ENCODE measurements at regions not wholly inside any gene's neighbourhood (a gene's known extent, or its start where the extent isn't known, plus 50 kb on each side); places are given as distances from the start of the nearest gene placed in this dataset.
"Not testable (repeated sequence)": the region's sequence is repeated elsewhere in the genome, so short reads cannot be mapped to it uniquely, and the experiment has no call there.

- CTCF ChIA-PET; POLR2A ChIA-PET; H3K36me3 Mint-ChIP-seq (ENCODE audit: low read depth); H3K27me3 Mint-ChIP-seq; H3K9me3 Mint-ChIP-seq (ENCODE audit: low read depth); H3K27ac Mint-ChIP-seq; intact Hi-C loops (cut with DNase I, micrococcal nuclease); H3K4me3 Mint-ChIP-seq; ATAC-seq; DNase-seq; H3K4me1 Mint-ChIP-seq: not testable (repeated sequence)
These were observed 214.5 kb upstream of the CENPE start for GRCh38 chr4:103412646-103413045.

- no peaks in the 10 kb centered on the region for H3K4me1 Mint-ChIP-seq
- ATAC-seq (no peak), DNase-seq (no peak)
- intact Hi-C loops (cut with DNase I, micrococcal nuclease), result no loop called here
- H3K27ac Mint-ChIP-seq, result no peak overlapping the region
- H3K36me3 Mint-ChIP-seq (ENCODE audit: low read depth), result no peaks in the 10 kb centered on the region
- ChIA-PET POLR2A (no interaction called here), CTCF (no interaction called here)
- no peak overlapping the region for H3K4me3 Mint-ChIP-seq
- H3K9me3 Mint-ChIP-seq (ENCODE audit: low read depth), result no peaks in the 10 kb centered on the region
- H3K27me3 Mint-ChIP-seq, result no peaks in the 10 kb centered on the region
These were observed 212.2 kb upstream of the CENPE start for GRCh38 chr4:103410386-103410785.

GRCh38 chr4:103405415-103405814, 207.3 kb upstream of the CENPE start:
- POLR2A ChIA-PET, result no interaction called here
- no peaks in the 10 kb centered on the region for H3K4me1 Mint-ChIP-seq
- intact Hi-C loops (cut with DNase I, micrococcal nuclease), result no loop called here
- H3K4me3 Mint-ChIP-seq, result no peak overlapping the region
- no peak overlapping the region for H3K27ac Mint-ChIP-seq
- no peaks in the 10 kb centered on the region for H3K9me3 Mint-ChIP-seq (ENCODE audit: low read depth)
- DNase-seq (no peak), ATAC-seq (no peak)
- CTCF ChIA-PET, result no interaction called here
- no peaks in the 10 kb centered on the region for H3K36me3 Mint-ChIP-seq (ENCODE audit: low read depth)
- peaks cover 4% of the 10 kb centered on the region for H3K27me3 Mint-ChIP-seq

GRCh38 chr4:103403619-103404018, 205.5 kb upstream of the CENPE start:
- ChIA-PET POLR2A (no interaction called here), CTCF (no interaction called here)
- DNase-seq (no peak), ATAC-seq (no peak)
- H3K27ac Mint-ChIP-seq, result no peak overlapping the region
- no peaks in the 10 kb centered on the region for H3K9me3 Mint-ChIP-seq (ENCODE audit: low read depth)
- no peaks in the 10 kb centered on the region for H3K36me3 Mint-ChIP-seq (ENCODE audit: low read depth)
- no peak overlapping the region for H3K4me3 Mint-ChIP-seq
- peaks cover 4% of the 10 kb centered on the region for H3K27me3 Mint-ChIP-seq
- intact Hi-C loops (cut with DNase I, micrococcal nuclease), result no loop called here
- H3K4me1 Mint-ChIP-seq, result no peaks in the 10 kb centered on the region

GRCh38 chr4:103402198-103402597, 204.1 kb upstream of the CENPE start:
- H3K27me3 Mint-ChIP-seq, result peaks cover 4% of the 10 kb centered on the region
- no peaks in the 10 kb centered on the region for H3K9me3 Mint-ChIP-seq (ENCODE audit: low read depth)
- ATAC-seq (no peak), DNase-seq (no peak)
- ChIA-PET CTCF (interaction anchor here (0.6 kb wide), 1 partner anchor 613 kb away, joined by 3 read pairs; no protein-coding TSS in a partner anchor), POLR2A (no interaction called here)
- H3K27ac Mint-ChIP-seq, result no peak overlapping the region
- no peaks in the 10 kb centered on the region for H3K36me3 Mint-ChIP-seq (ENCODE audit: low read depth)
- intact Hi-C loops (cut with DNase I, micrococcal nuclease), result no loop called here
- no peaks in the 10 kb centered on the region for H3K4me1 Mint-ChIP-seq
- H3K4me3 Mint-ChIP-seq, result no peak overlapping the region

GRCh38 chr4:103400405-103400804, 202.3 kb upstream of the CENPE start:
- ChIA-PET POLR2A (no interaction called here), CTCF (no interaction called here)
- no peak overlapping the region for H3K27ac Mint-ChIP-seq
- H3K36me3 Mint-ChIP-seq (ENCODE audit: low read depth), result no peaks in the 10 kb centered on the region
- intact Hi-C loops (cut with DNase I, micrococcal nuclease), result no loop called here
- ATAC-seq (no peak), DNase-seq (no peak)
- no peak overlapping the region for H3K4me3 Mint-ChIP-seq
- H3K4me1 Mint-ChIP-seq, result no peaks in the 10 kb centered on the region
- H3K9me3 Mint-ChIP-seq (ENCODE audit: low read depth), result no peaks in the 10 kb centered on the region
- H3K27me3 Mint-ChIP-seq, result peaks cover 4% of the 10 kb centered on the region

- no peak overlapping the region for H3K4me3 Mint-ChIP-seq
- DNase-seq, result no peak
- H3K27me3 Mint-ChIP-seq, result peaks cover 3% of the 10 kb centered on the region
- no peaks in the 10 kb centered on the region for H3K36me3 Mint-ChIP-seq (ENCODE audit: low read depth)
- H3K27ac Mint-ChIP-seq, result no peak overlapping the region
- ChIA-PET CTCF (no interaction called here), POLR2A (no interaction called here)
- intact Hi-C loops (cut with DNase I, micrococcal nuclease), result no loop called here
- no peak for ATAC-seq
- H3K9me3 Mint-ChIP-seq (ENCODE audit: low read depth), result no peaks in the 10 kb centered on the region
- no peaks in the 10 kb centered on the region for H3K4me1 Mint-ChIP-seq
These were observed 199.4 kb upstream of the CENPE start for GRCh38 chr4:103397541-103397940.

GRCh38 chr4:103387508-103388011, 189.4 kb upstream of the CENPE start:
- DNase-seq; CTCF ChIA-PET; H3K36me3 Mint-ChIP-seq (ENCODE audit: low read depth); H3K4me1 Mint-ChIP-seq; intact Hi-C loops (cut with DNase I, micrococcal nuclease); ATAC-seq; H3K27me3 Mint-ChIP-seq; POLR2A ChIA-PET; H3K27ac Mint-ChIP-seq; H3K9me3 Mint-ChIP-seq (ENCODE audit: low read depth); H3K4me3 Mint-ChIP-seq: not testable (repeated sequence)

- H3K4me3 Mint-ChIP-seq; H3K27me3 Mint-ChIP-seq; ATAC-seq; H3K9me3 Mint-ChIP-seq (ENCODE audit: low read depth); H3K36me3 Mint-ChIP-seq (ENCODE audit: low read depth); H3K4me1 Mint-ChIP-seq; POLR2A ChIA-PET; DNase-seq; intact Hi-C loops (cut with DNase I, micrococcal nuclease); H3K27ac Mint-ChIP-seq: not testable (repeated sequence)
- CTCF ChIA-PET, result interaction anchor here (0.7 kb wide), 1 partner anchor 141 kb away, joined by 3 read pairs; no protein-coding TSS in a partner anchor
These were observed 187.4 kb upstream of the CENPE start for GRCh38 chr4:103385565-103385964.

GRCh38 chr4:103375278-103375677, 177.1 kb upstream of the CENPE start:
- POLR2A ChIA-PET, result no interaction called here
- no peaks in the 10 kb centered on the region for H3K27me3 Mint-ChIP-seq
- H3K4me1 Mint-ChIP-seq, result no peaks in the 10 kb centered on the region
- intact Hi-C loops (cut with DNase I, micrococcal nuclease), result no loop called here
- no peaks in the 10 kb centered on the region for H3K9me3 Mint-ChIP-seq (ENCODE audit: low read depth)
- ATAC-seq, result no peak
- H3K27ac Mint-ChIP-seq, result no peak overlapping the region
- H3K4me3 Mint-ChIP-seq, result no peak overlapping the region
- DNase-seq, result no peak
- no peaks in the 10 kb centered on the region for H3K36me3 Mint-ChIP-seq (ENCODE audit: low read depth)
- CTCF ChIA-PET, result no interaction called here

GRCh38 chr4:103374758-103375157, 176.6 kb upstream of the CENPE start:
- H3K4me1 Mint-ChIP-seq, result no peaks in the 10 kb centered on the region
- intact Hi-C loops (cut with DNase I, micrococcal nuclease), result no loop called here
- H3K4me3 Mint-ChIP-seq, result no peak overlapping the region
- CTCF ChIA-PET, result no interaction called here
- H3K36me3 Mint-ChIP-seq (ENCODE audit: low read depth), result no peaks in the 10 kb centered on the region
- DNase-seq (no peak), ATAC-seq (no peak)
- POLR2A ChIA-PET, result no interaction called here
- no peaks in the 10 kb centered on the region for H3K9me3 Mint-ChIP-seq (ENCODE audit: low read depth)
- no peak overlapping the region for H3K27ac Mint-ChIP-seq
- H3K27me3 Mint-ChIP-seq, result no peaks in the 10 kb centered on the region

GRCh38 chr4:103374306-103374705, 176.2 kb upstream of the CENPE start:
- H3K27me3 Mint-ChIP-seq, result no peaks in the 10 kb centered on the region
- H3K4me1 Mint-ChIP-seq, result no peaks in the 10 kb centered on the region
- no peak for DNase-seq
- H3K9me3 Mint-ChIP-seq (ENCODE audit: low read depth), result no peaks in the 10 kb centered on the region
- no peaks in the 10 kb centered on the region for H3K36me3 Mint-ChIP-seq (ENCODE audit: low read depth)
- POLR2A ChIA-PET, result no interaction called here
- intact Hi-C loops (cut with DNase I, micrococcal nuclease), result no loop called here
- ATAC-seq, result no peak
- CTCF ChIA-PET, result no interaction called here
- no peak overlapping the region for H3K4me3 Mint-ChIP-seq
- no peak overlapping the region for H3K27ac Mint-ChIP-seq

- no peaks in the 10 kb centered on the region for H3K9me3 Mint-ChIP-seq (ENCODE audit: low read depth)
- H3K27ac Mint-ChIP-seq, result no peak overlapping the region
- no peak overlapping the region for H3K4me3 Mint-ChIP-seq
- ATAC-seq, result no peak
- H3K36me3 Mint-ChIP-seq (ENCODE audit: low read depth), result no peaks in the 10 kb centered on the region
- ChIA-PET POLR2A (no interaction called here), CTCF (no interaction called here)
- intact Hi-C loops (cut with DNase I, micrococcal nuclease), result no loop called here
- no peaks in the 10 kb centered on the region for H3K4me1 Mint-ChIP-seq
- DNase-seq, result no peak
- H3K27me3 Mint-ChIP-seq, result no peaks in the 10 kb centered on the region
These were observed 173.9 kb upstream of the CENPE start for GRCh38 chr4:103372002-103372558.

All from activated CD4-positive, alpha-beta T cell treated with anti-CD3 and anti-CD28 coated beads for 36 hours (primary cell).